HG02885 (cell line): ENCODE measurements at regions not wholly inside any gene's neighbourhood (a gene's known extent, or its start where the extent isn't known, plus 50 kb on each side); places are given as distances from the start of the nearest gene placed in this dataset.

Experiments
- ATAC-seq: cut with Tn5 transposase; IDR thresholded peaks from one replicate; pipeline ENCODE4 v1.9.1; 2021; ENCODE audit warnings: mild to moderate bottlenecking; ENCODE audit not compliant: unreplicated experiment, poor library complexity

DNA sequence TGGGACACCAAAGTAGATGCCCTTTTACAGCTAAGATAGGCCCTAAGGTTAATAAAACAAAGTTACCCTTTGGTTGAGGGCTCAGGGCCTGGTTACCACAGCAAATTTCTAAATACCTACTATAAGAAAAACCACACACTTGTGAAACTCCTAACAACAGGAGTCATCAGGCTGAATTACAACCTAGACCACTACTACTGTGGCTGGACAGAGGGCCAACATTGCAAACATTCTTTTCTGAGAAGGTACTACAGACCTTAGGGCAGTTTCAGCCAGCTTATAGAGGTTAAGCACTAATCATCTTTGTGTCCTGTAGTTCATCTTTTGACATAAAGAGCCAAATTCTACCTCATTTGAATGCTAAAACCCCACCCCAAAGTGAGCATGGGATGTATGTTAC lies 504.0 kb downstream of the RAPGEF2 start:
- ATAC-seq = no peak

GRCh38 chr4:159607809-159608208 lies 504.9 kb downstream of the RAPGEF2 start:
- ATAC-seq = no peak

- no peak for ATAC-seq
Observed at GRCh38 chr4:159608436-159608835, 505.6 kb downstream of the RAPGEF2 start.

GRCh38 chr4:159632031-159632430 lies 529.2 kb downstream of the RAPGEF2 start:
- ATAC-seq = no peak

GRCh38 chr4:159639671-159640323 lies 536.9 kb downstream of the RAPGEF2 start:
- no peak for ATAC-seq

DNA sequence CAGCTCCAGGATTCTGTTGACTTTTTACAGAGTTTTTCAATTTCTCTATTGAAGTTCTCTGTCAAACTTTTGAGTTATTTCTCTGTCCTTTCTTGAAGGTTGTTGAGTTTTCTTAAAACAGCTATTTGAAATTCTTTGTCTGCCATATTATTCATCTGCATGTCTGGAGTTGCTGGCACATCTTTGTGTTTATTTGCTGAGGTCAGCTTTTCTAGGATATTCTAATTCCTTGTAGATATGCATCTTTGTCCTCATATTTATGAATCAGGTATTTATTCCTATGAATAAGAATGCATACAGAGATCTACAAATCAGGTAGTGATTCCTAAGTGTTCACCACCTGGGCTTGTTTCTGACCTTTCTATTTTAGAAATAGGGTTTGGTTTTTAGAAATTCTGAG lies 546.4 kb downstream of the RAPGEF2 start:
- no peak for ATAC-seq

DNA sequence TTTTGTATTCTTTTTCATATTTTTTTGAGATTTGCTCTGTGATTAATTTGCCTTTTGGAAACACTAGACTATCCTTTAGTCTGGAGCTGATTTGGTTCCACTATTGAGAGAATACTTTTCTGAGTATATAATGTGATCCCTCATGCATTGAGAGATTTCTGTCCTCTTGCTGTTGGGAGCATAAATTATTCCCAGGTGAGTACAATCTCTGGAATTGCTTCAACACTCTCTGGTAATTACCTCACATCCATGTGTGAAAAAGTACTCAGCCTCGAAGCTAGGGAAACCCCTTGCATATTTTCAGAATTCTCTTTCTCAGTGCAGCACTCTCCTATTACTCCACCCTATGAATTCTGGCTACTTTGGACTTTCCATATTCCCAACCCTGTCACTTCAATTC lies 550.0 kb downstream of the RAPGEF2 start:
- no peak for ATAC-seq

DNA sequence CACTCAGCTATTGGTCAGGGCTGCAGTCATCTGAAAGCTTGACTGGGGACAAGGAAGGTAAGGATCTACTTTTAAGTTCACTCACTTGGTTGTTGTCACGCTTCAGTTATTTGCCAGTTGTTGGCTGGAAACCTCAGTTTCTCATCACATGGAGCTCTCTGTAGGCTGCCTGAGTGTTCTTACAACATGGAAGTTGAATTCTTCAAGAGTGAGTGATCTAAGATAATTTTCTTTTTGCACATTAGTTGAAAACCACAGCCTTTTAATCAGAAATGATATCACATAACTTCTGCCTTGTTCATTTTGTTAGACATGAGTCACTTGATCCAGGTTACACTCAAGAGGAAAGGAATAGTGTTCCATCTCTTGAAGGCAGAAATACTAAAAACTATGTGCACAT lies 552.7 kb downstream of the RAPGEF2 start:
- no peak for ATAC-seq

DNA sequence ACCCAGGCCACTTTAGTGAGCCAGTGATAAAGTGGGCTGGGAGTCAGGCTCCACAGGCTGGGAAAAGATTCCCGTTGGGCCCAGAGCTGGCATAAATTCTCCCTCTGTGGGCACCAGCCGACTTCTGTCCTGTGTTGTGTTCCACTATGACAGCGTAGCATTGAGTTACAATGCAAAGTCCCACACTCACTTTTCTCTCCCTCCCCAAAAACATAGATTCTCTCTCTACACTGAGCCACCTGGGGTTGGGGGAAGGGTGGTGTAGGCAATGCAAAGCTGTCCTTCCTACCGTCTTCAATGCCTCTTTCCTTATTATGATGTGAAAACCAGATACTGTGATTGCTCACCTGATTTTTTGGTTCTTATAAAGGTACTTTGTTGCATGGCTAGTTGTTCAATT lies 566.2 kb downstream of the RAPGEF2 start:
- no peak for ATAC-seq

DNA sequence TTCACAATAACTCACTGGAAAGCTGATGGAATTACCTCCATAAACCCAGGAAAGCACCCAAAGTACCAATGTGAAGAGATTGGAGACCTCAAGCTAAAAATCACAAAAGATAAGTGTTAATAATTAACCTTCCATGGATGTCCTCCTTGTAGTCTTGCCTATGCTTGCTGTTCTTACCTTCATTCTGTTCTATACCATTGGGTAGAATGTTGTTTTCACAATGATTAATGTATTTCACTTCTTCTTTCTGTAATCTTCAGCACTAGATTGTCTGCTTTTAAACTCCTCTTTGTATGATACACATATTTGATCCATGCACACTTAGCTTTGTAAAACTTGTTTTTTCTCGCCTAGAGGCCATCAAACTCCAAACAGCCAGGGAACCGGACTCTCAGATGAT lies 570.3 kb downstream of the RAPGEF2 start:
- no peak for ATAC-seq

- ATAC-seq = no peak
Observed at GRCh38 chr4:159674241-159674640, 571.4 kb downstream of the RAPGEF2 start.

DNA sequence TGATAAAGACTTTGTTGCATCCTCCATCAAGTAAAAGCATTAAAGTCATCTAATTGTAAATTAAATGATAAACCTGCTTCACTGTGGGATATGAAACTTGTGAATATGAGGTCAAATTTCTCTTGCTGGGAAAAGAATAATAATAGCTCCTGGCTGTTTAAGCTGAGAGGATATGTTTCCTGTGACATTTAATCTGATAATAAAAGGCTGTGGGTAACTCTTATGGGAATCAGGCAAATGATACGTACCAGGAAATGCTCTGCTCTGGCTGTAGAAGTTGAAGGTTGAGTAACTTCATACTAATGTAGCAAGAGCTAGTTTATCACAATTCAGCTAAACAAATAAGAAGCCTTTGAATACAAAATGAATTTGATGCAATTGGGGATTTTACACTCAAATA lies 574.6 kb downstream of the RAPGEF2 start:
- ATAC-seq = no peak

- ATAC-seq = no peak
Observed at GRCh38 chr4:159682996-159683395, 580.1 kb downstream of the RAPGEF2 start.

- no peak for ATAC-seq
Observed at GRCh38 chr4:159684061-159684460, 581.2 kb downstream of the RAPGEF2 start.

GRCh38 chr4:159685340-159686092 lies 582.6 kb downstream of the RAPGEF2 start:
- no peak for ATAC-seq

DNA sequence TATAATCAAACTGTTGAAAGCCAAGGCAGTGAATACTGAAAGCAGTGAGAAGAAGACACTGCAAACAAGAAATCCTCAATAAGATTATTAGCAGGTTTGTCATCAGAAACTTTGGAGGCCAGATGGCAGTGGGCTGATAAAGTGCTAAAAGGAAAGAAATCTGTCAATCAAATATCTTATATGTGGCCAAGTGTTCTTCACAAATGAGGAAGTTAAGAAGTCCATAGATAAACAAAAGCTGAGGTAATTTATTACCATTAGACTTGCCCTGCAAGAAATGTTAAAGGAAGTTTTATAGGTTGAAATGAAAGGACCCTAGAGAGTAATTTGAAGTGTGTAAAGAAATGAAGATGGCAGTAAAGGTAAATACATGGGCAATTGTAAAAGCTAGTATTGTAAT lies 586.6 kb downstream of the RAPGEF2 start:
- ATAC-seq = no peak

DNA sequence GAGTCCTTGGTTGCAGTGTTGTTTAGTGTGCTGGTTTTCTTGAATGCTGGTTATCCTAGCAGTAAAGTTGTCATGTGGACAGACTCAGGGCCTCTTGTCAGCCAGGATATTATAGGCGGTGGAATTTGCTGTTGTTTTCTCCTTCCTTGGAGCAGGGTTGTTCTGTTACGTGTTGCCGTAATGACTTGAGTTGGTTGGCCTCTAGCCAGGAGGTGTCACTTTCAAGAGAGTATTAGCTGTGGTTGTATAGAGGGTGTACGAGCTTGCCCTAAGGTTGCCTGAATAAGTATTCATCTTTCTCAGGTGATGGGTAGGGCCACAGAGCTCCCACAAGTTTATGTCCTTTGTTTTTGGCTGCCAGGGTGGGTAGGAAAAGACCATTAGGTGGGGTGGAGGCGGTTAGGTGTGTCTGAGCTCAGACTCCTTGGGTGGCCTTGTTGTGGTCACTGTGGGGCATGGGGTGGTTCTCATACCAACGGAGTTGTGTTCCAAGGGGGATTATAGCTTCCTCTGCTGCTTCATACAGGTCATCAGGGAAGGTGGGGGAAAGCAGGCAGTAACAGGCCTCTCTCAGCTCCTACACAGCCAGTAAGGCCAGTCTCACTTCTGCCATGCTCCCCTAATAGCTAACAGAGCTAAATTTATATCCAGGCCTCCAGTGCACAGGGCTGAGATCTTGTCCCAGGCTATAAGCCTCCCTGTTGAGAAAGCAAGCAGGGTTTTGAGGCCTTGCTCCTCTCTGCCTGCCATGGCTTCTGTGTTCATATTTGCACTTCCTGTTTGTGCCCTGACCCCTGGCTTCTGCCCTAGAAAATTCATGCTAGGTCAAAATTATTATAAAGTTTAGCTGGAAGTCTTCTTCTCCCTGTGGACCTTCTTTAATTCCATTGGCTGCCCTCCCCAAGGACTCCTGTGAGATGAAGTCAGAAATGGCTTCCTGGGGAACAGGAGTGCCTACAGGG lies 594.7 kb downstream of the RAPGEF2 start:
- ATAC-seq = no peak

DNA sequence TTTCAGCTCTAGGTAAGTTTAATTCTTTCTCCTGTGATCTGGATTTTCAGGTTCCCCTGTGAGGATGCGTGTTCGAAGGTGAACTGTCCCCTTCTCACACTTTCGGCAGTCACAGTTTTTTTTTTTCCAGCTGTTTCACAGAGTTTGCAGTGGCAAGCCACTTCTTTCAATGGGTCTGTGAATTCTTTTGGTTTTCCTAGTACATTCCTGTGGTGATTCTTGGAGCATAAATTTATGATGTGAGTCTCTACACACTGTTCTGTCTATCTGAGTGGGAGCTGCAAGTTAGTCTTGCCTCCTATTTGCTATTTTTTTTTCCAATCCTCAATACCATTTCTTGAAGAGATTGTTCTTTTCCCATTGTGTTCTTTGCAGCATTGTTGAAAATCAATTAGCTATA lies 595.5 kb downstream of the RAPGEF2 start:
- ATAC-seq = no peak

- no peak for ATAC-seq
Observed at GRCh38 chr4:159702200-159702599, 599.3 kb downstream of the RAPGEF2 start.

- no peak for ATAC-seq
Observed at GRCh38 chr4:159705334-159705733, 602.5 kb downstream of the RAPGEF2 start.

- no peak for ATAC-seq
Observed at GRCh38 chr4:159706704-159707103, 603.8 kb downstream of the RAPGEF2 start.
